HG03432 (cell line): ENCODE measurements at regions not wholly inside any gene's neighbourhood (a gene's known extent, or its start where the extent isn't known, plus 50 kb on each side); places are given as distances from the start of the nearest gene placed in this dataset.
"Not testable (repeated sequence)": the region's sequence is repeated elsewhere in the genome, so short reads cannot be mapped to it uniquely, and the experiment has no call there.

ENCODE experiments used
- ATAC-seq: cut with Tn5 transposase; IDR thresholded peaks from one replicate; pipeline ENCODE4 v1.9.1; 2021; ENCODE audit warnings: mild to moderate bottlenecking, moderate library complexity; ENCODE audit not compliant: unreplicated experiment

- no peak for ATAC-seq
These were observed 98.3 kb downstream of the BMP4 start for GRCh38 chr14:53858345-53858684.

GRCh38 chr14:53857625-53858344 is 98.8 kb downstream of the BMP4 start:
- no peak for ATAC-seq

- no peak for ATAC-seq
These were observed 101.1 kb downstream of the BMP4 start for GRCh38 chr14:53855574-53855973.

- ATAC-seq = no peak
These were observed 101.5 kb downstream of the BMP4 start for GRCh38 chr14:53855127-53855526.

GRCh38 chr14:53851394-53852090 is 105.1 kb downstream of the BMP4 start:
- ATAC-seq = no peak

GRCh38 chr14:53850714-53851296 is 105.8 kb downstream of the BMP4 start:
- no peak for ATAC-seq

GRCh38 chr14:53849549-53849948 is 107.1 kb downstream of the BMP4 start:
- no peak for ATAC-seq

- no peak for ATAC-seq
These were observed 107.8 kb downstream of the BMP4 start for GRCh38 chr14:53848854-53849253.

- ATAC-seq = no peak
These were observed 108.7 kb downstream of the BMP4 start for GRCh38 chr14:53847881-53848280.

- ATAC-seq = no peak
These were observed 109.6 kb downstream of the BMP4 start for GRCh38 chr14:53847057-53847456.

- no peak for ATAC-seq
These were observed 110.6 kb downstream of the BMP4 start for GRCh38 chr14:53845813-53846693.

GRCh38 chr14:53842938-53843337 is 113.7 kb downstream of the BMP4 start:
- ATAC-seq = no peak

- ATAC-seq = no peak
These were observed 115.2 kb downstream of the BMP4 start for GRCh38 chr14:53841109-53842099.

- ATAC-seq = no peak
These were observed 116.2 kb downstream of the BMP4 start for GRCh38 chr14:53840444-53840843.

- ATAC-seq = no peak
These were observed 118.3 kb downstream of the BMP4 start for GRCh38 chr14:53838374-53838773.

GRCh38 chr14:53837656-53838055 is 119.0 kb downstream of the BMP4 start:
- not testable (repeated sequence) for ATAC-seq

GRCh38 chr14:53836551-53836950 is 120.1 kb downstream of the BMP4 start:
- ATAC-seq = no peak

- ATAC-seq = no peak
These were observed 127.8 kb downstream of the BMP4 start for GRCh38 chr14:53828820-53829219.

GRCh38 chr14:53824061-53824460 is 132.6 kb downstream of the BMP4 start:
- ATAC-seq = no peak

GRCh38 chr14:53814392-53814791 is 142.2 kb downstream of the BMP4 start:
- ATAC-seq = no peak
